Astrocyte of the cerebellum (primary cell): ENCODE measurements at regions not wholly inside any gene's neighbourhood (a gene's known extent, or its start where the extent isn't known, plus 50 kb on each side); places are given as distances from the start of the nearest gene placed in this dataset.

Experiments
- DNase-seq: peaks from one replicate; pipeline ENCODE4 v3.0.0-alpha.2; 2011; ENCODE audit warnings: low read depth
- H3K4me3 ChIP-seq: 2 replicates; pipeline ENCODE4 v1.5.1; 2011; ENCODE audit warnings: mild to moderate bottlenecking, low read depth, low read length, moderate library complexity
- in situ Hi-C: cut with HindIII; loops from 2 replicates; pipeline ENCODE4 v1.10.0; 2017; ENCODE audit warnings: low sequenced_read_pairs
- TF ChIP-seq, protein P1 (sequence below): IDR thresholded peaks from 2 replicates; pipeline ENCODE4 v1.5.1; 2012; ENCODE audit warnings: low read length, low read depth, moderate library complexity, mild to moderate bottlenecking; ENCODE audit errors: missing control alignments

DNA sequence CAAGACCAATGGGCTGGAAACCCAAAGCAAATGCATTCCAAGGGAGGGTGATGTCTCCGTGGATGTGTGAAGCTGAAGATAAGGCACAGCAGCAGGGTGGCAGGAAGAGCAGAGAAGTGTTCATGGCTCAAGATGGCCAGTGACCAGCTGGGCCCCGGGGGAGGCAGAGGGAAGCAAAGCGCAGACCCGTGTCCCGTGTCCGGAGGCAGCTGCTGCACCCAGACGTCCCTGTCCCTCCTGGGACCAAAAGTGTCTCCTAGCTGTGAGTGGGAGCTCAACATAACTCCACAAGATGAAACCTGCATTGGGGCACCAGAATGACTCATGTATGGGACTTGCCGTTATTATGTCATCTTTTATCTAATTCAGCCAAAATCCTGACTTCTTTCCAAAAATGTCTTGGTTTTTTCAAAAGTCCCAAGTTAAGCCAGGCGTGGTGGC lies 118.2 kb downstream of the RIPK4 start:
- in situ Hi-C loops: no loop called here
- no peak overlapping the region for H3K4me3 ChIP-seq

GRCh38 chr21:41647806-41648561 lies 118.9 kb downstream of the RIPK4 start:
- no peak for DNase-seq
- in situ Hi-C loops: no loop called here
- TF ChIP-seq, protein P1, sequence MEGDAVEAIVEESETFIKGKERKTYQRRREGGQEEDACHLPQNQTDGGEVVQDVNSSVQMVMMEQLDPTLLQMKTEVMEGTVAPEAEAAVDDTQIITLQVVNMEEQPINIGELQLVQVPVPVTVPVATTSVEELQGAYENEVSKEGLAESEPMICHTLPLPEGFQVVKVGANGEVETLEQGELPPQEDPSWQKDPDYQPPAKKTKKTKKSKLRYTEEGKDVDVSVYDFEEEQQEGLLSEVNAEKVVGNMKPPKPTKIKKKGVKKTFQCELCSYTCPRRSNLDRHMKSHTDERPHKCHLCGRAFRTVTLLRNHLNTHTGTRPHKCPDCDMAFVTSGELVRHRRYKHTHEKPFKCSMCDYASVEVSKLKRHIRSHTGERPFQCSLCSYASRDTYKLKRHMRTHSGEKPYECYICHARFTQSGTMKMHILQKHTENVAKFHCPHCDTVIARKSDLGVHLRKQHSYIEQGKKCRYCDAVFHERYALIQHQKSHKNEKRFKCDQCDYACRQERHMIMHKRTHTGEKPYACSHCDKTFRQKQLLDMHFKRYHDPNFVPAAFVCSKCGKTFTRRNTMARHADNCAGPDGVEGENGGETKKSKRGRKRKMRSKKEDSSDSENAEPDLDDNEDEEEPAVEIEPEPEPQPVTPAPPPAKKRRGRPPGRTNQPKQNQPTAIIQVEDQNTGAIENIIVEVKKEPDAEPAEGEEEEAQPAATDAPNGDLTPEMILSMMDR: no peak
- no peak overlapping the region for H3K4me3 ChIP-seq

More for the DNA sequence above, 118.2 kb downstream of the RIPK4 start:
- TF ChIP-seq, protein P1: no peak
- no peak for DNase-seq

DNA sequence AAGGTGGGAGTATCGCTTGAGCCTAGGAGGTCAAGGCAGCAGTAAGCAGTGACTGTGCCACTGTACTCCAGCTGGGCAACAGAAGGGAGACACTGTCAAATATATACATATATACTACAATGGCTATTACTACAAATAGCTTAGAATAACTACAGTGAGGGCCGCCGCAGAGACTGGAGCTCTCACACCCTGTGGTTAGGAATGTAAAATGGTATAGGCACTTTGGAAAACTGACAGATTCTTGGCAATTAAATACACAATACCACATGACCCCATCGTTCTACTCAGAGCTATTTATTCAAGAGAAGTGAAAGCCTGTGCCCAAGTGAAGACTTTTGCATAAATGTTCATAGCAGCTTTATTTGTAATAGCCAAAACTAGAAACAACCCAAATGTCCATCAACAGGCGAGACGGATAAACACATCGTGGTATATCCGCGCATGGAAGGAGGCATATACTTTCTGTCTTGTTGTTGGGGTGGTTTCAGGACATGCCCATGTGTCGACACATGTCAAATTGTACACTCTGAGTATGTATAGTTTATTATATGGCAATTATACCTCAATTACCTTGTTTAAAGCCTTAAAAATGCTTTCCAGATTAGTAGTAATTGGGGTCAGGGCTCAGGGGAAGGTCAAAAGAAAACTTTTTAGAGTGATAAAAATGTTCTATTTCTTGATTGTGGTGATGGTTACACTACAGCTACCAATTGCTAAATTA lies 123.4 kb downstream of the RIPK4 start:
- no peak for DNase-seq
- TF ChIP-seq, protein P1: no peak
- in situ Hi-C loops: no loop called here
- H3K4me3 ChIP-seq: no peak overlapping the region

DNA sequence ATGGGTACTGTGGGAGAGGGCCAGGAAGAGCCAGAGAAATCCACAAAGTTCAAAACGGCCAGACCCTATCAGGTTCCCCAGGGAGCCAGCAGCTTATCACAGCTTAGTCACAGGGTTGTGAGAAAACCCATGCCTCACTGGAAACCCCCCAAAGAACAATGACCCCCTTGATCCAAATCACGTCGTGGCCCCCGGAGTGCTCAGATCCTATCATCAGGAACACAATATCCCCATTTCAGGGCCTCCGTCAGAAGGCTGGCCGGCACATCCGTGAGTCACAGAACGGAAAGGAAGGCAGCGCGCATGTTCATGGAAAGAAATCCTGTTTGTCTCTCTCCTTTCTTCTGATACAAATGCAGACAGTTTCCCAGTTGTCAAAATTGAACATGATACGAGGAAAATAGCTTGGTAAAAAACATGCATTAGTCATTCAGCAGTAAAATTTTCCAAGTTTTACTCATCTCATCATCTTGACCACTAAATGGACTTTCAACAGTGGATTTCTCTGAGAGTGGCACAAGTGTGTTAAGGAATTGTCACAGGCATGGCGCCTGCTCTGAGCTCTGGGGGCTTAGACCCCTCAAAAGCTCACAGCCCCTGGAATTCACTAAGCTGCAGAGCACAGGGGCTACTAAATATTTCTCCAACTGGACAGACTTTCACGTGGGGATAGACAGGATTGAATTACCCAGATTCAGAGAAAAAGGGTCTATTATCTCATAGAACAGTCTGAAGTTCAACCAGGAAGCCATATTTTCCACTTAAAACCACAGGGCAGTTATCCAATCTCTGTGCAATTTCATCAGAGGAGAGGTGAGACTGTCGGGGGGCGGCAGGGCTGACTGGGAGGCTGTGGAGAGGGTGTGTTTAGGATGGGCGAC lies 124.8 kb downstream of the RIPK4 start:
- no peak overlapping the region for H3K4me3 ChIP-seq
- DNase-seq: peak; percentile 70
- in situ Hi-C loops: no loop called here
- TF ChIP-seq, protein P1: no peak

DNA sequence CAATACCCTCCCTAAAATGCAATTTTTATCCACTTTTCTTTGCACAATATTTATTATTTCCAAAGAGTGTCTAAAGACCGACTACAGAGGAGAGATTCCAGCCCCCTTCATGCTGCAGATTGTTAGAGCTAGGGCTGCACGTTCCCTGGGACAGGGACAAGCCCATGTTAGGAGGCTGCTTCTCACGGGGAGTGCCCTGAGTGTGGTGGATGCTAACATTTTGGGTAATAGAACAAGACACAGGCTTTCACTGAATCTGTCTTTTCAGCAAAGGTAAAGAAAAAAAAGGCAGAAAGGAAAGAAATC lies 125.4 kb downstream of the RIPK4 start:
- no peak overlapping the region for H3K4me3 ChIP-seq
- in situ Hi-C loops: no loop called here
- TF ChIP-seq, protein P1: no peak
- no peak for DNase-seq

GRCh38 chr21:41640748-41641509 lies 125.9 kb downstream of the RIPK4 start:
- TF ChIP-seq, protein P1: no peak
- in situ Hi-C loops: no loop called here
- DNase-seq: no peak
- H3K4me3 ChIP-seq: no peak overlapping the region
